GM23338 (cell line): ENCODE measurements at regions not wholly inside any gene's neighbourhood (a gene's known extent, or its start where the extent isn't known, plus 50 kb on each side); places are given as distances from the start of the nearest gene placed in this dataset.

Source experiments
- CREB1 ChIP-seq: fragments of 250-450 bp; sonication (Bioruptor Pico); IDR thresholded peaks from 2 replicates; pipeline ENCODE4 v1.5.0; 2020; ENCODE audit warnings: low read depth, mild to moderate bottlenecking, moderate library complexity
- CTCF ChIP-seq, 2 experiments: fragments of 200-600 bp in 1 of 2; sonication (generic) in 1 of 2; conservative IDR thresholded peaks; 2 replicates each; pipeline versions ENCODE4 v1.5.1 to v1.6.1; 2016 to 2017; ENCODE audit warnings: antibody characterized with exemption in 2 of 2, low read depth in 2 of 2, mild to moderate bottlenecking in 2 of 2, moderate library complexity in 1 of 2
- EZH2 ChIP-seq: fragments of 200-600 bp; sonication (generic); IDR thresholded peaks from one replicate; pipeline ENCODE4 v1.8.0; 2017; ENCODE audit warnings: antibody characterized with exemption, mild to moderate bottlenecking, low read depth; ENCODE audit not compliant: unreplicated experiment
- EZH2phosphoT487 ChIP-seq: fragments of 200-600 bp; sonication (generic); IDR thresholded peaks from one replicate; pipeline ENCODE4 v1.8.1; 2018; ENCODE audit warnings: antibody characterized with exemption; ENCODE audit not compliant: unreplicated experiment
- NANOG ChIP-seq: IDR thresholded peaks from 2 replicates; pipeline ENCODE4 v1.6.1; 2016; ENCODE audit warnings: antibody characterized with exemption, borderline replicate concordance
- POLR2AphosphoS5 ChIP-seq: IDR thresholded peaks from 2 replicates; pipeline ENCODE4 v1.6.1; 2016; ENCODE audit warnings: antibody characterized with exemption, low read depth

GRCh38 chr12:58314610-58315009, 373.2 kb downstream of the ATP23 start:
- TF ChIP-seq CTCF (conservative IDR thresholded peaks at IDR 0.05; ENCODE audit: low read depth in 2 of 2) (no peak), EZH2 (no peak), EZH2phosphoT487 (no peak), POLR2AphosphoS5 (no peak), CREB1 (CRISPR knock-in tag) (no peak), NANOG (no peak)
